Smooth muscle cell (in vitro differentiated cells): ENCODE measurements at regions not wholly inside any gene's neighbourhood (a gene's known extent, or its start where the extent isn't known, plus 50 kb on each side); places are given as distances from the start of the nearest gene placed in this dataset.

Experiments
- DNase-seq: peaks from one replicate; lab custom pipeline; 2025; ENCODE audit not compliant: unreplicated experiment; lab: John Stamatoyannopoulos, UW
- H2AFZ ChIP-seq: fragments of 200-600 bp; sonication (generic); 2 replicates; pipeline ENCODE4 v1.6.0; 2016; ENCODE audit warnings: antibody characterized with exemption, low read depth, mild to moderate bottlenecking
- H3F3A ChIP-seq: fragments of 200-600 bp; sonication (generic); 2 replicates; pipeline ENCODE4 v1.6.0; 2017; ENCODE audit warnings: antibody characterized with exemption, low read depth
- H3K27ac ChIP-seq: fragments of 200-600 bp; sonication (generic); 2 replicates; pipeline ENCODE4 v1.5.1; 2016; ENCODE audit warnings: low read depth, mild to moderate bottlenecking
- H3K27me3 ChIP-seq: fragments of 200-600 bp; sonication (generic); 2 replicates; pipeline ENCODE4 v1.6.1; 2016; ENCODE audit warnings: low read depth, mild to moderate bottlenecking
- H3K36me3 ChIP-seq: fragments of 200-600 bp; sonication (generic); 2 replicates; pipeline ENCODE4 v1.5.1; 2016; ENCODE audit warnings: low read depth
- H3K4me1 ChIP-seq: fragments of 200-600 bp; sonication (generic); 2 replicates; pipeline ENCODE4 v1.5.1; 2016; ENCODE audit warnings: low read depth
- H3K4me2 ChIP-seq: fragments of 200-600 bp; sonication (generic); 2 replicates; pipeline ENCODE4 v1.6.0; 2016; ENCODE audit warnings: mild to moderate bottlenecking
- H3K4me3 ChIP-seq: fragments of 200-600 bp; sonication (generic); 2 replicates; pipeline ENCODE4 v1.5.1; 2016; ENCODE audit warnings: mild to moderate bottlenecking
- H3K79me2 ChIP-seq: fragments of 200-600 bp; sonication (generic); 2 replicates; pipeline ENCODE4 v1.6.0; 2016; ENCODE audit warnings: low read depth, mild to moderate bottlenecking
- H3K9ac ChIP-seq: fragments of 200-600 bp; sonication (generic); 2 replicates; pipeline ENCODE4 v1.6.0; 2016; ENCODE audit warnings: low read depth
- H3K9me3 ChIP-seq: fragments of 200-600 bp; sonication (generic); replicated peaks from 2 replicates; pipeline ENCODE4 v1.5.1; 2016; ENCODE audit warnings: low read depth
- H4K20me1 ChIP-seq: fragments of 200-600 bp; sonication (generic); 2 replicates; pipeline ENCODE4 v1.6.0; 2016; ENCODE audit warnings: low read depth
- CTCF ChIP-seq: fragments of 200-600 bp; sonication (generic); IDR thresholded peaks from 2 replicates; pipeline ENCODE4 v1.5.1; 2017; ENCODE audit warnings: borderline replicate concordance, mild to moderate bottlenecking, antibody characterized with exemption; ENCODE audit not compliant: insufficient read depth, poor library complexity, severe bottlenecking
- WGBS: methylation state at CpG from one replicate; pipeline ENCODE4 v1.1.7; 2016; ENCODE audit warnings: low lambda C conversion rate; 5-methylcytosine and 5-hydroxymethylcytosine counted together

GRCh38 chr15:77727635-77728304, 95.1 kb upstream of the LINGO1 start:
- H3K4me3 ChIP-seq, result no peak overlapping the region
- H2AFZ ChIP-seq, result no peak overlapping the region
- H4K20me1 ChIP-seq, result no peaks in the 10 kb centered on the region
- H3K36me3 ChIP-seq, result no peaks in the 10 kb centered on the region
- H3K4me1 ChIP-seq, result no peaks in the 10 kb centered on the region
- no peak for DNase-seq
- 69% methylated on average over 7 of the region's 7 CpGs for WGBS
- H3K27ac ChIP-seq, result no peak overlapping the region
- no peak for TF ChIP-seq CTCF
- no peaks in the 10 kb centered on the region for H3K9me3 ChIP-seq
- H3K4me2 ChIP-seq, result no peak overlapping the region
- no peak overlapping the region for H3K9ac ChIP-seq
- H3F3A ChIP-seq, result no peaks in the 10 kb centered on the region
- no peaks in the 10 kb centered on the region for H3K79me2 ChIP-seq
- no peaks in the 10 kb centered on the region for H3K27me3 ChIP-seq

GRCh38 chr15:77724715-77725114, 92.0 kb upstream of the LINGO1 start:
- no peak overlapping the region for H3K4me3 ChIP-seq
- H3K4me1 ChIP-seq, result no peaks in the 10 kb centered on the region
- no peaks in the 10 kb centered on the region for H3K36me3 ChIP-seq
- DNase-seq, result no peak
- H3K79me2 ChIP-seq, result no peaks in the 10 kb centered on the region
- H2AFZ ChIP-seq, result no peak overlapping the region
- no peak overlapping the region for H3K27ac ChIP-seq
- H4K20me1 ChIP-seq, result no peaks in the 10 kb centered on the region
- no peak overlapping the region for H3K4me2 ChIP-seq
- no peak overlapping the region for H3K9ac ChIP-seq
- no peaks in the 10 kb centered on the region for H3F3A ChIP-seq
- no peaks in the 10 kb centered on the region for H3K27me3 ChIP-seq
- no peak for TF ChIP-seq CTCF
- 89% methylated on average over 6 of the region's 6 CpGs for WGBS
- H3K9me3 ChIP-seq, result no peaks in the 10 kb centered on the region

- Histone ChIP-seq H3K4me2 (no peak overlapping the region), H3K79me2 (no peaks in the 10 kb centered on the region), H3K27me3 (no peaks in the 10 kb centered on the region), H3K36me3 (no peaks in the 10 kb centered on the region), H3K4me1 (no peaks in the 10 kb centered on the region), H3K27ac (no peak overlapping the region), H3K9ac (no peak overlapping the region), H3K9me3 (no peaks in the 10 kb centered on the region), H3K4me3 (no peak overlapping the region), H3F3A (no peaks in the 10 kb centered on the region), H2AFZ (no peak overlapping the region), H4K20me1 (no peaks in the 10 kb centered on the region)
- no peak for DNase-seq
- WGBS, result 96% methylated on average over 13 of the region's 16 CpGs
- no peak for TF ChIP-seq CTCF
Observed at GRCh38 chr15:77723756-77724155, 91.0 kb upstream of the LINGO1 start.
